Heart right ventricle (tissue), 16 donors: ENCODE measurements at regions not wholly inside any gene's neighbourhood (a gene's known extent, or its start where the extent isn't known, plus 50 kb on each side); places are given as distances from the start of the nearest gene placed in this dataset.

Source experiments
- ATAC-seq, 8 donors: fragments of 200-7000 bp; cut with Tn5 transposase; one replicate each; pipeline ENCODE4 v1.9.1; 2020; ENCODE audit warnings: mild to moderate bottlenecking in 8 of 8, moderate library complexity in 8 of 8, moderate number of reproducible peaks in 1 of 8
- DNase-seq, 2 donors: peaks; one replicate each; pipeline ENCODE4 v3.0.0-alpha.2; 2020
- H3K27ac ChIP-seq, 10 donors: fragments of 200-600 bp; sonication (generic) in 2 of 10; one replicate each; pipeline versions ENCODE4 v1.5.0 to v1.8.0; 2020 to 2022; ENCODE audit warnings: mild to moderate bottlenecking in 3 of 10
- H3K27me3 ChIP-seq, 7 donors: fragments of 200-600 bp; one replicate each; pipeline ENCODE4 v1.8.0; 2021 to 2022; ENCODE audit warnings: mild to moderate bottlenecking in 2 of 7
- H3K36me3 ChIP-seq, 9 donors: fragments of 200-600 bp; sonication (generic) in 1 of 9; one replicate each; pipeline versions ENCODE4 v1.5.0 to v1.8.0; 2020 to 2022; ENCODE audit warnings: mild to moderate bottlenecking in 2 of 9
- H3K4me1 ChIP-seq, 9 donors: fragments of 200-600 bp; sonication (generic) in 1 of 9; one replicate each; pipeline versions ENCODE4 v1.5.0 to v1.8.0; 2020 to 2022; ENCODE audit warnings: mild to moderate bottlenecking in 4 of 9
- H3K4me3 ChIP-seq, 10 donors: fragments of 200-600 bp; sonication (generic) in 2 of 10; one replicate each; pipeline versions ENCODE4 v1.5.0 to v1.8.0; 2020 to 2022; ENCODE audit warnings: mild to moderate bottlenecking in 7 of 10, moderate library complexity in 2 of 10
- H3K9me3 ChIP-seq, 11 donors: fragments of 200-600 bp in 10 of 11; sonication (generic) in 2 of 11; one replicate each; pipeline versions ENCODE4 v1.5.0 to v1.8.0; 2013 to 2022; ENCODE audit warnings: mild to moderate bottlenecking in 2 of 11, control low read depth in 1 of 11, moderate library complexity in 1 of 11
- CTCF ChIP-seq, 9 donors: fragments of 200-600 bp; sonication (generic) in 2 of 9; IDR thresholded peaks; one replicate each; pipeline versions ENCODE4 v1.5.0 to v1.8.0; 2021 to 2022; ENCODE audit warnings: antibody characterized with exemption in 9 of 9, mild to moderate bottlenecking in 5 of 9, moderate library complexity in 1 of 9
- WGBS, 2 donors: extraction: QIAGEN DNeasy Blood & Tissue Kit; methylation state at CpG; one replicate each; pipeline ENCODE4 v1.1.7; 2013; ENCODE audit warnings: inconsistent platforms in 1 of 2; 5-methylcytosine and 5-hydroxymethylcytosine counted together
- intact Hi-C, 10 donors: fragments of 100-400 bp; cut with DNase I; formaldehyde crosslinking; loops; one replicate each; pipeline versions ENCODE4 v1.11.1 to v1.14.2; 2022
- donor health status: Arrhythmogenic right ventricular cardiomyopathy.
- donor health status: ischemic (EF 13 %, LVEDD 7.1; RV severe dilation, severe dysfunction).
- donor health status: healthy with polysubstance abuse.
- donor health status: DM: no; HTN: yes; CAD: no.
- donor health status: DM: no; HTN: no; CAD: no.
- donor health status: ischemic (EF 25% LVEDD 6.9; RV normal size, moderate dysfunction).
- donor health status: ischemic (EF 25% LVEDD 5.7; RV mildly dilated, moderate dysfunction).
- donor health status: healthy.
- donor health status: DM: yes; HTN: yes; CAD: no.
- donor health status: Ischemic cardiomyopathy.
- donor health status: ischemic (EF 35%, LVEDD 5.7; RV mildly dilated, moderate dysfunction).
- donor health status: nonischemic (EF 11% LVEDD 7.7; RV severe dilation, severe dysfunction).
- donor health status: DM: yes; HTN: yes; CAD: no.
- donor health status: PGD.
- donor health status: ischemic (EF 29% LVEDD 5.4; RV normal size, mild dysfunction).
- donor health status: nonischemic (EF 23%, LVEDD 6.1; RV moderate dilation, normal function).

- ATAC-seq (no peak), DNase-seq (no peak)
- H3K9me3 ChIP-seq: peaks cover 0 to 27% (median 0%) of the 10 kb centered on the region in 11 donors
Observed at GRCh38 chr12:126400831-126401230, 1335.6 kb downstream of the AACS start.

GRCh38 chr12:126404293-126404881 lies 1339.2 kb downstream of the AACS start:
- H3K9me3 ChIP-seq: peaks cover 0 to 9% (median 0%) of the 10 kb centered on the region in 11 donors
- intact Hi-C loops: no loop called here
- DNase-seq: no peak
- peaks cover 0 to 3% (median 0%) of the 10 kb centered on the region in 7 donors for H3K27me3 ChIP-seq
- 68 to 72% methylated on average over 5 of the region's 5 CpGs for WGBS, 2 donors
- TF ChIP-seq CTCF (IDR thresholded peaks at IDR 0.05): no peak
- no peak overlapping the region for H3K4me3 ChIP-seq
- no peak overlapping the region for H3K27ac ChIP-seq
- no peaks in the 10 kb centered on the region for H3K4me1 ChIP-seq
- no peaks in the 10 kb centered on the region for H3K36me3 ChIP-seq
- ATAC-seq: no peak

More at GRCh38 chr12:126400831-126401230, 1335.6 kb downstream of the AACS start:
- intact Hi-C loops: no loop called here
- Histone ChIP-seq H3K27me3 (no peaks in the 10 kb centered on the region), H3K4me1 (no peaks in the 10 kb centered on the region), H3K27ac (no peak overlapping the region), H3K36me3 (no peaks in the 10 kb centered on the region), H3K4me3 (no peak overlapping the region)
- TF ChIP-seq CTCF (IDR thresholded peaks at IDR 0.05): no peak

- ATAC-seq (no peak), DNase-seq (no peak)
- WGBS, 2 donors: 69 to 76% methylated on average over 5 of the region's 5 CpGs
- intact Hi-C loops: no loop called here
- no peaks in the 10 kb centered on the region for H3K4me1 ChIP-seq
- H3K36me3 ChIP-seq: no peaks in the 10 kb centered on the region
- no peak overlapping the region for H3K27ac ChIP-seq
- TF ChIP-seq CTCF (IDR thresholded peaks at IDR 0.05): no peak
- H3K9me3 ChIP-seq: no peaks in the 10 kb centered on the region
- H3K4me3 ChIP-seq: no peak overlapping the region
- no peaks in the 10 kb centered on the region for H3K27me3 ChIP-seq
Observed at GRCh38 chr12:126418400-126418799, 1353.2 kb downstream of the AACS start.

GRCh38 chr12:126419131-126419530 lies 1353.9 kb downstream of the AACS start:
- Histone ChIP-seq H3K27me3 (peaks cover 0 to 4% (median 0%) of the 10 kb centered on the region in 7 donors), H3K36me3 (no peaks in the 10 kb centered on the region), H3K9me3 (no peaks in the 10 kb centered on the region), H3K4me1 (no peaks in the 10 kb centered on the region), H3K4me3 (no peak overlapping the region), H3K27ac (no peak overlapping the region)
- DNase-seq: no peak
- no peak for ATAC-seq
- no peak for TF ChIP-seq CTCF (IDR thresholded peaks at IDR 0.05)
- intact Hi-C loops: no loop called here
- 38 to 41% methylated on average over 2 of the region's 2 CpGs for WGBS, 2 donors
